H1 (cell line): ENCODE measurements at regions not wholly inside any gene's neighbourhood (a gene's known extent, or its start where the extent isn't known, plus 50 kb on each side); places are given as distances from the start of the nearest gene placed in this dataset.

ENCODE experiments used
- HDAC6 ChIP-seq: IDR thresholded peaks from one replicate; pipeline ENCODE4 v1.7.1; 2012; ENCODE audit warnings: low read depth, mild to moderate bottlenecking, inconsistent platforms, low read length, moderate library complexity
- POLR2A ChIP-seq, 2 experiments: IDR thresholded peaks; 1 replicate in 1 of 2; 2 replicates in 1 of 2; pipeline ENCODE4 v1.6.1; 2011; ENCODE audit warnings: low read depth in 2 of 2, low read length in 2 of 2, mild to moderate bottlenecking in 2 of 2; ENCODE audit errors: control extremely low read depth in 1 of 2
- RAD21 ChIP-seq, 2 experiments: IDR thresholded peaks in 1 of 2; conservative IDR thresholded peaks in 1 of 2; 2 replicates each; pipeline ENCODE4 v1.6.1; 2011; ENCODE audit warnings: low read depth in 2 of 2, low read length in 2 of 2, improper control_type of control experiment in 1 of 2, inconsistent platforms in 1 of 2, mild to moderate bottlenecking in 1 of 2, moderate library complexity in 1 of 2
- RNF2 ChIP-seq: fragments of 200-900, 300-1000 bp; sonication (generic); IDR thresholded peaks from 2 replicates; pipeline ENCODE4 v1.7.1; 2016; ENCODE audit warnings: borderline replicate concordance, low read depth, mild to moderate bottlenecking, antibody characterized with exemption, low read length; ENCODE audit not compliant: poor library complexity, severe bottlenecking; ENCODE audit errors: missing control alignments
- TF ChIP-seq, protein P1 (sequence below): IDR thresholded peaks from 2 replicates; pipeline ENCODE4 v1.6.1; 2012; ENCODE audit warnings: inconsistent platforms
- TF ChIP-seq, protein P2 (sequence below), 3 experiments: IDR thresholded peaks; 1 replicate in 2 of 3; 2 replicates in 1 of 3; pipeline versions ENCODE4 v1.5.1 to v1.6.1; 2011; ENCODE audit warnings: low read length in 3 of 3, mild to moderate bottlenecking in 3 of 3, inconsistent platforms in 2 of 3, low read depth in 1 of 3, moderate library complexity in 1 of 3; ENCODE audit not compliant: insufficient read depth in 1 of 3; ENCODE audit errors: control extremely low read depth in 1 of 3

DNA sequence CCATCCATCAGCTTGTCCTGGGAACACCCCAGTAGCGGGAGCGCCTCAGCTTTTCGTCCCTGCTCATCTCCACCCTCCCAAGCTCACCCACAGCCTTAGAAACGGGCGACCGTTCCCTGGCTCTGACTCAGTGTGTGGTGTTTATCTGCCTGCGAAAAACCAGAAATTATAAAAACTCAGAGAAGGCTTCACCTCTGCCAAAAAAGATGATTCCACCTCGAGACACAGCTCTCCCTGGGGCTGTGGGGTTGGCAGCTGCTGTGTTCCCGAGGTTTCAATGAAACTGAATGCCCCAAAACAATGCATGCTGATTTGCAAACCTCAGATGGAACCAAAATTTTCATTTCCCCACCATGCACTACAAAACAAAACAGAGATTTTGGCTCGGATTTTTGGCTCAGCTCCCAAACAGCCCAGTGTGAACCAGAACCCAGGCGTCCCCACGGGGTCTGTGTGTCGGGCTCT is 62.4 kb upstream of the MED9 start:
- TF ChIP-seq, protein P1, sequence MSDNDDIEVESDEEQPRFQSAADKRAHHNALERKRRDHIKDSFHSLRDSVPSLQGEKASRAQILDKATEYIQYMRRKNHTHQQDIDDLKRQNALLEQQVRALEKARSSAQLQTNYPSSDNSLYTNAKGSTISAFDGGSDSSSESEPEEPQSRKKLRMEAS: no peak
- TF ChIP-seq POLR2A (IDR thresholded peaks at IDR 0.05; ENCODE audit: control extremely low read depth in 1 of 2, low read depth in 2 of 2, low read length in 2 of 2) (no peak), RNF2 (no peak), RAD21 (IDR thresholded peaks at IDR 0.05 in 1 of 2, conservative IDR thresholded peaks at IDR 0.05 in 1 of 2; ENCODE audit: low read depth in 2 of 2, low read length in 2 of 2) (no peak), HDAC6 (no peak)
- TF ChIP-seq, protein P2, sequence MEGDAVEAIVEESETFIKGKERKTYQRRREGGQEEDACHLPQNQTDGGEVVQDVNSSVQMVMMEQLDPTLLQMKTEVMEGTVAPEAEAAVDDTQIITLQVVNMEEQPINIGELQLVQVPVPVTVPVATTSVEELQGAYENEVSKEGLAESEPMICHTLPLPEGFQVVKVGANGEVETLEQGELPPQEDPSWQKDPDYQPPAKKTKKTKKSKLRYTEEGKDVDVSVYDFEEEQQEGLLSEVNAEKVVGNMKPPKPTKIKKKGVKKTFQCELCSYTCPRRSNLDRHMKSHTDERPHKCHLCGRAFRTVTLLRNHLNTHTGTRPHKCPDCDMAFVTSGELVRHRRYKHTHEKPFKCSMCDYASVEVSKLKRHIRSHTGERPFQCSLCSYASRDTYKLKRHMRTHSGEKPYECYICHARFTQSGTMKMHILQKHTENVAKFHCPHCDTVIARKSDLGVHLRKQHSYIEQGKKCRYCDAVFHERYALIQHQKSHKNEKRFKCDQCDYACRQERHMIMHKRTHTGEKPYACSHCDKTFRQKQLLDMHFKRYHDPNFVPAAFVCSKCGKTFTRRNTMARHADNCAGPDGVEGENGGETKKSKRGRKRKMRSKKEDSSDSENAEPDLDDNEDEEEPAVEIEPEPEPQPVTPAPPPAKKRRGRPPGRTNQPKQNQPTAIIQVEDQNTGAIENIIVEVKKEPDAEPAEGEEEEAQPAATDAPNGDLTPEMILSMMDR (IDR thresholded peaks at IDR 0.05; ENCODE audit: control extremely low read depth in 1 of 3, insufficient read depth in 1 of 3, low read depth in 1 of 3, low read length in 3 of 3): no peak
